ENCODE measurements at regions not wholly inside any gene's neighbourhood (a gene's known extent, or its start where the extent isn't known, plus 50 kb on each side); places are given as distances from the start of the nearest gene placed in this dataset.
A peak's percentile ranks its signal among the peaks of the same experiment; 100 is the strongest.

DNA sequence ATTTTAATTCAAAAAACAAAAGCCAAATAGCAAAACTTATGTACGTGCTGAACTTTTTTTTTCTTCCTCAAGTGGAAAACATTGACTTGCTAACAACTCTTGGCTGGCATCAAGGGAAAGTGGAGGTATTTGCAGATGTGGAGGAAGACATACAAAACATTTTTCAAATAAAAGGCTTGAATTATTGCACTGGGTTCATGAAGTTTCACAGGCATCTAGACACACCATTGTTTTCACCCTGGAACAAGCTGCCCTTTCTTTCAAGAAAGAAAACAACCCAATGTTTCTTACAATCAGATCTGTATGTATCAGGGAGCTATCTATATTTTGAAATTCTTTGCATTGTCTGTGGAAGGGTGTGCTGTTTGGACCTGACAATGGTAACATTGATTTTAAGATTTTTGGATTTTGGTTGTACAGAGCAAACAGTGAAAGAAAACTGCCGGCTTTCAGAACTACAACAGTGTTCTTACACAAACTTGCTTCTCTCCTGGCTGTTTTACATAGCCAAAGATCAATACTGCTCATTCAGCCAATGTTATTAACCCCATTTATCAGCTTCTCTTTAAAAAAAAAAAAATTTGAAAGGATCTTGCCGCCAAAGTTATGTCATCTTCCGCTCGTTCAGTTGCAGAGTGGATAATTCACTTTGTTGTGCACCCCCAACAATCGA, 187.7 kb upstream of the FOXD3 start:
- Histone ChIP-seq H3K36me3 (ENCODE audit: control insufficient read depth, insufficient read depth, low read length) (no peaks in the 10 kb centered on the region), H3K27me3 (ENCODE audit: control insufficient read depth, insufficient read depth, low read length) (no peaks in the 10 kb centered on the region), H3K27ac (ENCODE audit: low read depth, low read length) (no peak overlapping the region), H3K4me3 (ENCODE audit: low read length) (no peak overlapping the region), H3K9ac (ENCODE audit: low read length) (no peak overlapping the region), H3K4me1 (ENCODE audit: control insufficient read depth, insufficient read depth, low read length) (no peaks in the 10 kb centered on the region)

- no peak overlapping the region for H3K4me3 ChIP-seq (ENCODE audit: low read length)
- H3K36me3 ChIP-seq (ENCODE audit: control insufficient read depth, insufficient read depth, low read length): no peaks in the 10 kb centered on the region
- no peak overlapping the region for H3K27ac ChIP-seq (ENCODE audit: low read depth, low read length)
- H3K27me3 ChIP-seq (ENCODE audit: control insufficient read depth, insufficient read depth, low read length): no peaks in the 10 kb centered on the region
- no peaks in the 10 kb centered on the region for H3K4me1 ChIP-seq (ENCODE audit: control insufficient read depth, insufficient read depth, low read length)
- H3K9ac ChIP-seq (ENCODE audit: low read length): no peak overlapping the region
Observed at GRCh38 chr1:63135174-63135512, 187.2 kb upstream of the FOXD3 start.

DNA sequence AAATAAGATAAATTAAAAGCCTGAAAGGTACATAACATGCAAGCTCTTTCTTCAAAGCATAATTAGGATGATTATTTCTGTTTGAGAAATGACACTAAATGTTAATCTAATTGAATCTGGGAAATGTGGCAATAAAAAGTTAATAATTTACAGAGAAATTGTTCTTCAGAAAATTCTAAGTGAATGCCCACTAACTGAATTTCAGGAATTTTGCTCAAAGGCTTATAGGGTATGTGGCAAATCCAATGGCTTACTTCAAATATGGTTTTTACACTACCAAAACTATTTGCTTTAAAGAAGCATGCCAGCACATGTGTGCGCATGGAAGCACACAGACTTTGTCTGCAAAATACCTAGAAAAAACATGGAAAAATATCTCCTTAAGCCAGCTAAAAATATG, 186.6 kb upstream of the FOXD3 start:
- Histone ChIP-seq H3K9ac (ENCODE audit: low read length) (no peak overlapping the region), H3K27me3 (ENCODE audit: control insufficient read depth, insufficient read depth, low read length) (no peaks in the 10 kb centered on the region), H3K36me3 (ENCODE audit: control insufficient read depth, insufficient read depth, low read length) (no peaks in the 10 kb centered on the region), H3K4me1 (ENCODE audit: control insufficient read depth, insufficient read depth, low read length) (no peaks in the 10 kb centered on the region), H3K27ac (ENCODE audit: low read depth, low read length) (no peak overlapping the region), H3K4me3 (ENCODE audit: low read length) (no peak overlapping the region)

DNA sequence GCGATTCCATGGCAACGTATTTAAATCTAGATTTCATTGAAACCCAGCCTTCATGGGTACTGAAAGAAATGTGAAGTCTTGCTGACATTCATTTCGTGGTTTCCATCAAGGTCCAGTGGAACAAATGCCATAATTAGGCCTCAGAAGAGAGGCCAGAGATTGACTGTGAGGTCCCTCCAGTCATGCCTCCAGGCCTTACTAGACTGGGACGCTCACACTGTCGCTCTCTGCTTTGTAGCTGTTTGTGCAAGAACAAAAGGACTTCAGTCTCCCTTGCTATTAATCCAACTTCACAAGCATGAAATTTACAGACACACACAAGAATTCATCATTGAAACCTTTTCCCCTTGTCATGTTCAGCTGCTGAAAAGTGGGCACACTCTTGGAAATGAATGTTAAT, 180.4 kb upstream of the FOXD3 start:
- no peaks in the 10 kb centered on the region for H3K36me3 ChIP-seq (ENCODE audit: control insufficient read depth, insufficient read depth, low read length)
- H3K9ac ChIP-seq (ENCODE audit: low read length): no peak overlapping the region
- H3K4me1 ChIP-seq (ENCODE audit: control insufficient read depth, insufficient read depth, low read length): no peaks in the 10 kb centered on the region
- no peaks in the 10 kb centered on the region for H3K27me3 ChIP-seq (ENCODE audit: control insufficient read depth, insufficient read depth, low read length)
- no peak overlapping the region for H3K4me3 ChIP-seq (ENCODE audit: low read length)
- no peak overlapping the region for H3K27ac ChIP-seq (ENCODE audit: low read depth, low read length)

DNA sequence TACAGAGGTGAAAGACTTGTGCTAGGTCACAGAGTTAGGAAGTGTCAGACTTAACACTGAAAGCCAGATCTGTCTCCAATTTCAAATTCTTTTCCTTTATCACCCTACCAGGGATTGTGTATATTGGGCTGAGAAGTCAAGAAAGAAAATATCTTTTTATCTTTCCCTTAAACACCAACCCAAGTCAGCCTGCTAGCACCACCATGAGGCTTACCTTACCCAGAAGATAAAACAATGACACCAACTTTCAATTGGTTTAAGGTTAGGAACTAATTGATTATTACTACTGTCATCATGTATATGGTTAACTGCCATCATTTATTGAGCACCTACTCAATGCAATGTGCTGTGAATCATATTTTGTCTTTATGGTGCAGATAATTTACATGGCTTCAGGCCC, 178.9 kb upstream of the FOXD3 start:
- Histone ChIP-seq H3K27ac (ENCODE audit: low read depth, low read length) (no peak overlapping the region), H3K27me3 (ENCODE audit: control insufficient read depth, insufficient read depth, low read length) (no peaks in the 10 kb centered on the region), H3K9ac (ENCODE audit: low read length) (no peak overlapping the region), H3K4me1 (ENCODE audit: control insufficient read depth, insufficient read depth, low read length) (no peaks in the 10 kb centered on the region), H3K4me3 (ENCODE audit: low read length) (no peak overlapping the region), H3K36me3 (ENCODE audit: control insufficient read depth, insufficient read depth, low read length) (no peaks in the 10 kb centered on the region)

DNA sequence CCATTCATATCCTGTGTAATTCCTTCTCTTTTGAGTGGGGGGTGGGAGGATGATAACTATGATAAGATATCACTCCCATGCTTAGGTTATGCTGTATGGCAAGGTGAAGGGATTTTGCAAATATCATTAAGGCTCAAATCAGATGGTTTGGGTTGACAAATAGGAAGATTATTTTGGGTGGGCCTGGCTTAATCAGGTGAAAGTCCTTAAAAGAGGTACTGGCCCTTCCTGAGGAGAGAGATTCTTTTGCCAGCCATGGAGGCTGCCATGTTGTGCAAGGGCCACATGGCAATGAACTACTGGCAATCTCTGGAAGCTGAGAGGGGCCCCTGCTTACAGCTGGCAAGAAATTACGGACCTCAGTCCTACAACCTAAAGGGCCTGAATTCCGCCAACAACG, 174.6 kb upstream of the FOXD3 start:
- Histone ChIP-seq H3K27me3 (ENCODE audit: control insufficient read depth, insufficient read depth, low read length) (no peaks in the 10 kb centered on the region), H3K4me3 (ENCODE audit: low read length) (no peak overlapping the region), H3K4me1 (ENCODE audit: control insufficient read depth, insufficient read depth, low read length) (no peaks in the 10 kb centered on the region), H3K27ac (ENCODE audit: low read depth, low read length) (no peak overlapping the region), H3K36me3 (ENCODE audit: control insufficient read depth, insufficient read depth, low read length) (no peaks in the 10 kb centered on the region), H3K9ac (ENCODE audit: low read length) (no peak overlapping the region)

DNA sequence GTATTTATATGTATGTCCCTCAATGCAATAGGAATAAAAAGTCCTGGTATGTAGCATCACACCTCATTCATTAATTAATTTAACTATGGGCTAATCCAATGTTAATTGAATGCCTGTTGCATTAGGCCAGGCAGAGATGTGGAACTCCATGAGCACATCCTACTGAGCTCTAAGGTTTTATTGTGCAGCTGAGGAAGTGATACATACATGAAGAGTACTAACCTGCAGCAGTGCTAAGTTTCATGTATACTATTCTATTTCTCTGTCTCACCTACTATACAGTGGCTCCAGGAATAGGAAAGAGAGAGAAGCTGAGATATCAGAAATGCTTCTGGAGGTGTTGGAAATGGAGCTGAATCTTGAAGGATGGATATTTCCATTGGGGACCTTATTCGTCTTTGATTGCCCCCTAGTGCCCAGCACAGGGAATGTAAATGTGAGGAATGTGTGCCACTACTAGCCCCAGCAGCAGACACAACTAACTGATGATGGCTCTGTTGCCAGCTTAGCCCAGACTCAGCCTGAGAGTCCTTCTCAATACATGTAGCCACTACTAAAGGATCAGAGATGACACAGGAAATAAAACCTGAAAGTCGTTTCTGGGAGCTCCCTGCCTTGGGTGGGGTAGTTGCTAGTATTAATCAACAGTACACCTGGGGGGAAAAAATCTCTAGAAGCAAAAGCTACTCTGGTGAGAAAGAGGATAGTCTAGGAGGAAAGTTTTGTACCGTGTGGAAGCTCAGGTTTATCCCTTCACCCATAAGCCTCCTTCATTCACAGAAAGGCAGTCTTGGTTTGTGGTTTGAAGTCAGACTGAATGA, 173.3 kb upstream of the FOXD3 start:
- H3K9ac ChIP-seq (ENCODE audit: low read length): no peak overlapping the region
- H3K27ac ChIP-seq (ENCODE audit: low read depth, low read length): no peak overlapping the region
- no peaks in the 10 kb centered on the region for H3K4me1 ChIP-seq (ENCODE audit: control insufficient read depth, insufficient read depth, low read length)
- no peaks in the 10 kb centered on the region for H3K36me3 ChIP-seq (ENCODE audit: control insufficient read depth, insufficient read depth, low read length)
- H3K27me3 ChIP-seq (ENCODE audit: control insufficient read depth, insufficient read depth, low read length): no peaks in the 10 kb centered on the region
- no peak overlapping the region for H3K4me3 ChIP-seq (ENCODE audit: low read length)

GRCh38 chr1:63152572-63152971, 169.8 kb upstream of the FOXD3 start:
- Histone ChIP-seq H3K36me3 (ENCODE audit: control insufficient read depth, insufficient read depth, low read length) (no peaks in the 10 kb centered on the region), H3K27ac (ENCODE audit: low read depth, low read length) (peak overlapping the region; percentile 23), H3K4me3 (ENCODE audit: low read length) (no peak overlapping the region), H3K9ac (ENCODE audit: low read length) (no peak overlapping the region), H3K4me1 (ENCODE audit: control insufficient read depth, insufficient read depth, low read length) (no peaks in the 10 kb centered on the region), H3K27me3 (ENCODE audit: control insufficient read depth, insufficient read depth, low read length) (no peaks in the 10 kb centered on the region)

DNA sequence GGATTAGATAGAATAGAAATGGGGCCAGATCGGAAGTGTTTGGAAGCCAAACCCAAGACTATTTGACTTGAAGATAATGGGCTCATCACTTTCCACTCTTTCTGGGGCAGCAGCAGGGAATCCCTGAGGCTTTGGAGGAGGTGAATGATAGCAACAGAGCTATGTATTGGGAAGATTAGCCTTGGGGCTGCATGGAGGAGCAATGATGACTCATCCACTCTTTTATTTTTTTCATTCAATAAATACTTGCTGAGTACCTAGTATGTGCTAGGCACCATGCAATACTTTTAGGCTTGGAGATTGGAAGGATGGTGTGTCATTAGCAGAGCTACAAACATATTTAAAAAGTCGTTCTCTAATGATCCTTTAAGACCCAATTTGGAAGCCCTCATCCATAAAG, 166.9 kb upstream of the FOXD3 start:
- Histone ChIP-seq H3K27ac (ENCODE audit: low read depth, low read length) (no peak overlapping the region), H3K4me3 (ENCODE audit: low read length) (no peak overlapping the region), H3K27me3 (ENCODE audit: control insufficient read depth, insufficient read depth, low read length) (no peaks in the 10 kb centered on the region), H3K4me1 (ENCODE audit: control insufficient read depth, insufficient read depth, low read length) (no peaks in the 10 kb centered on the region), H3K36me3 (ENCODE audit: control insufficient read depth, insufficient read depth, low read length) (no peaks in the 10 kb centered on the region), H3K9ac (ENCODE audit: low read length) (no peak overlapping the region)

- H3K4me3 ChIP-seq (ENCODE audit: low read length): no peak overlapping the region
- no peaks in the 10 kb centered on the region for H3K4me1 ChIP-seq (ENCODE audit: control insufficient read depth, insufficient read depth, low read length)
- no peaks in the 10 kb centered on the region for H3K36me3 ChIP-seq (ENCODE audit: control insufficient read depth, insufficient read depth, low read length)
- no peaks in the 10 kb centered on the region for H3K27me3 ChIP-seq (ENCODE audit: control insufficient read depth, insufficient read depth, low read length)
- no peak overlapping the region for H3K9ac ChIP-seq (ENCODE audit: low read length)
- no peak overlapping the region for H3K27ac ChIP-seq (ENCODE audit: low read depth, low read length)
Observed at GRCh38 chr1:63157085-63157484, 165.3 kb upstream of the FOXD3 start.

GRCh38 chr1:63169057-63169456, 153.3 kb upstream of the FOXD3 start:
- Histone ChIP-seq H3K36me3 (ENCODE audit: control insufficient read depth, insufficient read depth, low read length) (no peaks in the 10 kb centered on the region), H3K9ac (ENCODE audit: low read length) (no peak overlapping the region), H3K4me1 (ENCODE audit: control insufficient read depth, insufficient read depth, low read length) (no peaks in the 10 kb centered on the region), H3K4me3 (ENCODE audit: low read length) (no peak overlapping the region), H3K27ac (ENCODE audit: low read depth, low read length) (no peak overlapping the region), H3K27me3 (ENCODE audit: control insufficient read depth, insufficient read depth, low read length) (no peaks in the 10 kb centered on the region)

DNA sequence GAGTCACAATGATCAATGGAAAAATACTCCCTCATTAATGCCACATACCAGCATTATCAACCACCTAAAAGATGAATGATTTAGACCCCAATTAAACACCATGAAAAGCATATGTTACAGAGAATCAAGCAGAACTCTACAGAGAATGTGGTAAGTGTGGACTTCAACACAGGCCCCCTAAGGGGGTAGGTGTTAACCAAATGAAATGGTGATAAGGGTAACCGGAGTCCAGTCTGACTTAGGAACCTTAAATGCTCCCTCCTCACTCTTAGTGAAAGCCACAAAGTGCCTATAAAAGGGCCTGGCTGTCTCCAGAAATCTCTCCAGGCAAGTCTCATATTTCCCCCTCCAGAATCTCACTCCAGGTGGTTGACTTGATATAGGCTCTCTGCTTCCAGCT, 149.2 kb upstream of the FOXD3 start:
- H3K4me3 ChIP-seq (ENCODE audit: low read length): no peak overlapping the region
- H3K4me1 ChIP-seq (ENCODE audit: control insufficient read depth, insufficient read depth, low read length): no peaks in the 10 kb centered on the region
- no peaks in the 10 kb centered on the region for H3K36me3 ChIP-seq (ENCODE audit: control insufficient read depth, insufficient read depth, low read length)
- no peak overlapping the region for H3K27ac ChIP-seq (ENCODE audit: low read depth, low read length)
- no peak overlapping the region for H3K9ac ChIP-seq (ENCODE audit: low read length)
- no peaks in the 10 kb centered on the region for H3K27me3 ChIP-seq (ENCODE audit: control insufficient read depth, insufficient read depth, low read length)

DNA sequence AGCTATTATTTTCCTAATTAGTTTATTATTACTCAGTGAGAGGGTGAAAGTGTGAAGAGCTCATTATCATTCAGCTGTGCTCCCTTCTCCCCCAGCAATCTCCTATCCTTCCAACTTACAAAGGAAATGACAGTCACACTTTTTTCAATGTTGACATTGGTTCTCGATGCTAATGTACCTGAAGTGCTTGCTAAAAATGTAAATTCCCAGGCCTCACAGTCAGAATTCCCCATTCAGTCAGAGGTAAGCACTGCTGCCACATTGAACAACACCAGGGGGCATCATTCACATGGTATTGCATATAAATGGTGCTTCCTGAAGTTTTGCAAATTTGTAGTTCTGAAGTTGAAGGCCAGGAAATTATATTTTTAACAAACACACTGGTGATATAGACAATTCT, 132.7 kb upstream of the FOXD3 start:
- Histone ChIP-seq H3K36me3 (ENCODE audit: control insufficient read depth, insufficient read depth, low read length) (no peaks in the 10 kb centered on the region), H3K27me3 (ENCODE audit: control insufficient read depth, insufficient read depth, low read length) (no peaks in the 10 kb centered on the region), H3K9ac (ENCODE audit: low read length) (no peak overlapping the region), H3K27ac (ENCODE audit: low read depth, low read length) (no peak overlapping the region), H3K4me3 (ENCODE audit: low read length) (no peak overlapping the region), H3K4me1 (ENCODE audit: control insufficient read depth, insufficient read depth, low read length) (no peaks in the 10 kb centered on the region)

All from rectal smooth muscle tissue (tissue), 1 donor.